Embryonic facial prominence (tissue), 1 donor: ENCODE measurements at regions not wholly inside any gene's neighbourhood (a gene's known extent, or its start where the extent isn't known, plus 50 kb on each side); places are given as distances from the start of the nearest gene placed in this dataset.
"Not testable (repeated sequence)": the region's sequence is repeated elsewhere in the genome, so short reads cannot be mapped to it uniquely, and the experiment has no call there.

Experiments
- DNase-seq: peaks from one replicate; pipeline ENCODE4 v3.0.0-alpha.2; 2016; ENCODE audit errors: extremely low spot score

- DNase-seq = not testable (repeated sequence)
Measured at GRCh38 chr13:18240086-18240485, 941.5 kb downstream of the TUBA3C start.

GRCh38 chr13:18238586-18238985 lies 943.0 kb downstream of the TUBA3C start:
- not testable (repeated sequence) for DNase-seq

- no peak for DNase-seq
Measured at GRCh38 chr13:18236528-18236815, 945.2 kb downstream of the TUBA3C start.

- no peak for DNase-seq
Measured at GRCh38 chr13:18235756-18236527, 945.7 kb downstream of the TUBA3C start.

- DNase-seq = no peak
Measured at GRCh38 chr13:18235172-18235571, 946.5 kb downstream of the TUBA3C start.

GRCh38 chr13:18234451-18234850 lies 947.2 kb downstream of the TUBA3C start:
- DNase-seq = not testable (repeated sequence)

DNA sequence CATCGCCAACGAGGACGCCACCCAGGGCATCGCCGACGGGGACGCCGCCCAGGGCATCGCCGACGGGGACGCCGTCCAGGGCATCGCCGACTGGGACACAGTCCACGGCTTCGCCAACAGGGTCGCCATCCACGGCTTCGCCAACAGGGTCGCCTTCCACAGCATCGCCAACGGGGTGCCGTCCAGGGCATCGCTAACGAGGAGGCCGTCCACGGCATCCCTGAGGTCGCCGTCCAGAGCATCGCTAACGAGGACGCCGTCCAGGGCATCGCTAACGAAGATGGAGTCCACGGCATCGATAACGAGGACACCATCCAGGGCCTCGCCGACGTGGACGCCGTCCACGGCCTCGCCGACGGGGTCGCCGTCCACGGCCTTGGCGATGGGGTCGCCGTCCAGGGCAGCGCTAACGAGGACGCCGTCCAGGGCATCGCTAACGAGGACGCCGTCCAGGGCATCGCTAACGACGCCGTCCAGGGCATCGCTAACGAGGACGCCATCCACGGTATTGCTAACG lies 947.8 kb downstream of the TUBA3C start:
- no peak for DNase-seq

DNA sequence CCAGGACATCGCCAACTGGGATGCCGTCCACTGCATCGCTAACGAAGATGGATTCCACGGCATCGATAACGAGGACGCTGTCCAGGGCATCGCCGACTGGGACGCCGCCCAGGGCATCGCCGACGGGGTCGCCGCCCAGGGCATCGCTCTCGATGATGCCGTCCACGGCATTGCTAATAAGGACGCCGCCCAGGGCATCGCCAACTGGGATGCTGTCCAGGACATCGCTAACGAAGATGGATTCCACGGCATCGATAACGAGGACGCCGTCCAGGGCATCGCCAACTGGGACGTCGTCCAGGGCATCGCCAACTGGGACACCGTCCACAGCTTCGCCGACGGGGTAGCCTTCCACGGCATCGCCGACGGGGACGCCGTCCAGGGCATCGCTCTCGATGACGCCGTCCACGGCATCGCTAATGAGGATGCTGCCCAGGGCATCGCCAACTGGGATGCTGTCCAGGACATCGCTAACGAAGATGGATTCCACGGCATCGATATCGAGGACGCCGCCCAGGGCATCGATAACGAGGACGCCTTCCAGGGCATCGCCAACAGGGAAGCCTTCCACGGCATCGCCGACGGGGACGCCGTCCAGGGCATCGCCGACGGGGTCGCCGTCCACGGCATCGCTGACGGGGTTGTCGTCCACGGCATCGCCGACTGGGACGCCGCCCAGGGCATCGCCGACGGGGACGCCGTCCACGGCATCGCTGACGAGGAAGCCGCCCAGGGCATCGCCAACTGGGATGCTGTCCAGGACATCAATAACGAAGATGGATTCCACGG lies 948.4 kb downstream of the TUBA3C start:
- DNase-seq = no peak

GRCh38 chr13:18232298-18232993 lies 949.2 kb downstream of the TUBA3C start:
- no peak for DNase-seq

DNA sequence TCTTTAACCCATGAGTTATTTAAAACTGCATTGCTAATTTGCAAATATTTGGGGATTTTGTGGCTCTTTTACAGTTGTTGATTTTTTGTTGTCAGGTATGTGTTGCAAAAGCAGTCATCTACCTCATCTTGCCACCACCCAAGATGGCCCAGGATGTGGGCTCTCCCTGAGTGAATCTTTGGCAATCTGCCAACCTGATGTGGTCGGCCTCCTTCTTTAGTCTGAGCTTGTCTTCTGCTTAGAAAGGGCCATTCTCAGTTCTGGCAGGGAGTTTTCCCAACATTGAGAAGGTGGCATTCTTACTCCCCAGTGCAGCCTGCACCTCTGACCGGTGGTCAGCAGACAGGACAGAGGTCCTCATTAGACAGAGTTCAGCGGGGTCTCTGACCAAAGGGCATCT lies 957.2 kb downstream of the TUBA3C start:
- not testable (repeated sequence) for DNase-seq

DNA sequence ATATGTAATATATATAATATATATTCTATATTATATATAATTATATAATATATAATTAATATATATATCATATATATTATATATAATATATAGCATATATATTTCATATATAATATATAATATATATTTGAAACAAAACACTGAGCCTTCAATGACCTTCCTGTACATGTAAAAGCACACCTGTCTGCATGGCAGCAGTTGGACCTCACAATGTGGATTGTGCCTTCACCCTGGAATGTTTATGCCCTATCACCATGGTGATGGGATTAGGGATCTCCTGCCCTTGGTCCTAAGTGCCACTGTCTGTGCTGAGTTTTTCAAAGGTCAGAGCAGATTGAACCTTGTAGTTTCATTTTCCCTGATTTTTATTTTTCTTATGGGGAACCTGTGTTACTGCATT lies 966.9 kb downstream of the TUBA3C start:
- DNase-seq = not testable (repeated sequence)

- not testable (repeated sequence) for DNase-seq
Measured at GRCh38 chr13:18213511-18213910, 968.1 kb downstream of the TUBA3C start.

DNA sequence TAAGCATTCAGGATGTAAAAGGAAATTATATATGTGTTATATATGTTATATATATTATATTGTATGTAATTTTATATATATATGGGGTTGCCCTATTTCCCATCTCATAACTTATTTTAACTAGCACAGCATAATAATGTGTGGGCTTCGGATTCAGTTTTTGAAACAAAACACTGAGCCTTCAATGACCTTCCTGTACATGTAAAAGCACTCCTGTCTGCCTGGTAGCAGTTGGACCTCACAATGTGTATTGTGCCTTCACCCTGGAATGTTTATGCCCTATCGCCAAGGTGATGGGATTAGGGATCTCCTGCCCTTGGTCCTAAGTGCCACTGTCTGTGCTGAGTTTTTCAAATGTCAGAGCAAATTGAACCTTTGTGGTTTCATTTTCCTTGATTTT lies 968.8 kb downstream of the TUBA3C start:
- DNase-seq = peak; percentile 7

DNA sequence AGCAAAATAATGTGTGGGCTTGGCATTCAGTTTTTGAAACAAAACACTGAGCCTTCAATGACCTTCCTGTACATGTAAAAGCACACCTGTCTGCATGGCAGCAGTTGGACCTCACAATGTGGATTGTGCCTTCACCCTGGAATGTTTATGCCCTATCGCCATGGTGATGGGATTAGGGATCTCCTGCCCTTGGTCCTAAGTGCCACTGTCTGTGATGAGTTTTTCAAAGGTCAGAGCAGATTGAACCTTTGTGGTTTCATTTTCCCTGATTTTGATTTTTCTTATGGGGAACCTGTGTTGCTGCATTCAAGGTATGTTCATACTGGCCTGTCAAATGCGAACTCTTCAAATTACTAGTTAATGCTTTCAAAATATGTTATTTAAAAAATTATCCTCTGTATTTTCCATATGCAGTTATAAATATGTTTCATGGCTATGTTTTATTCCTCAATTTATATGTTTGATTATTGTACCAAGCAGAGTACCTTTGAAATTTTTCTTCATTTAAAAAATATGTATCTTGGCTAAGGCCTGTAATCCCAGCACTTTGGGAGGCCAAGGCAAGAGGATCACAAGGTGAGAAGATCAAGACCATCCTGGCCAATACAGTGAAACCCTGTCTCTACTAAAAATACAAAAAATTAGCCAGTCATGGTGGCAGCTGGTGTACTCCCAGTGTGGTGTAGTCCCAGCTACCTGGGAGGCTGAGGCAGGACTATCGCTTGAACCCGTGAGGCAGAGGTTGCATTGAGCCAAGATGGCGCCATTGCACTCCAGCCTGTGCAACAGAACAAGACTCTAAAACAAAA lies 969.7 kb downstream of the TUBA3C start:
- peak; percentile 82 for DNase-seq

DNA sequence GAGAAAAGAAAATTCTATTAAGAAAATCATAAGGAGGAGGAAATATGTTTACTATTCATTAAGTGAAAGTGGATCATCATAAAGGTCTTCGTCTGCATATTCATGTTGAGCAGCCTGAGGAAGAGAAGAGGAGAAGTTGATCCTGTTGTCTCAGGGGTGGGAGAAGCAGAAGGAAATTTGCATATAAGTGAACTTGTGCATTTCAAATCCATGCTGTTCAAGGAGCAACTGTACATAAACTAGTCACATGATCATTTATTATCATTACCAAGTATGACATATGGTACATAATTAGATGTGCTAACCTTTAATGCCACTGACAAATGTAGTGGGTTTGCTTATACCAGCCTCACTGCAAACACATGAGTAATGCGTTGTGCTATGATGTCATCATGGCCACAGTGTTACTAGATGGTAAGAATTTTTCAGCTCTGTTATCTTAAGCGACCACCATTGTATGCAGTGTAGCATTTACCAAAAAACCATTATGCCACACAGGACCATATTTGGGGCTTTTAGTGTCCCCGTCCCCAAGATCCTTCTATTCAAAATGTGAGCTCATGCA lies 976.9 kb downstream of the TUBA3C start:
- DNase-seq = not testable (repeated sequence)

GRCh38 chr13:18195365-18195678 lies 986.3 kb downstream of the TUBA3C start:
- not testable (repeated sequence) for DNase-seq

GRCh38 chr13:18194631-18195364 lies 986.8 kb downstream of the TUBA3C start:
- DNase-seq = not testable (repeated sequence)

GRCh38 chr13:18194104-18194503 lies 987.5 kb downstream of the TUBA3C start:
- not testable (repeated sequence) for DNase-seq
